Natural killer cell (primary cell): ENCODE measurements at regions not wholly inside any gene's neighbourhood (a gene's known extent, or its start where the extent isn't known, plus 50 kb on each side); places are given as distances from the start of the nearest gene placed in this dataset.

Source experiments
- ATAC-seq, 3 donors: fragments of 150-1000 bp in 2 of 3; fragments of 200-7000 bp in 1 of 3; cut with Tn5 transposase; 1 replicate in 1 of 3; 2 replicates in 2 of 3; pipeline ENCODE4 v1.10.0; 2021; ENCODE audit warnings: mild to moderate bottlenecking in 2 of 3, moderate library complexity in 2 of 3
- DNase-seq, 2 donors: peaks; one replicate each; pipeline versions ENCODE4 v3.0.0 to v3.0.0-alpha.2; 2013 to 2021; ENCODE audit warnings: mixed read lengths in 1 of 2
- H3K27ac ChIP-seq: one replicate; pipeline ENCODE4 v1.5.1; 2013; ENCODE audit warnings: mild to moderate bottlenecking, low read length
- H3K27me3 ChIP-seq: one replicate; pipeline ENCODE4 v1.6.1; 2013; ENCODE audit warnings: low read length; ENCODE audit not compliant: control insufficient read depth, insufficient read depth
- H3K36me3 ChIP-seq: one replicate; pipeline ENCODE4 v1.6.1; 2013; ENCODE audit warnings: low read length; ENCODE audit not compliant: control insufficient read depth, insufficient read depth
- H3K4me1 ChIP-seq: one replicate; pipeline ENCODE4 v1.6.1; 2013; ENCODE audit warnings: low read length; ENCODE audit not compliant: control insufficient read depth, insufficient read depth
- H3K4me3 ChIP-seq: one replicate; pipeline ENCODE4 v1.5.1; 2013; ENCODE audit warnings: low read length
- H3K9me3 ChIP-seq: one replicate; pipeline ENCODE4 v1.6.1; 2013; ENCODE audit warnings: low read length; ENCODE audit not compliant: control insufficient read depth, insufficient read depth
- H3K27ac Mint-ChIP-seq, 2 donors: one replicate each; pipeline ENCODE4 v1.8.0; 2022; ENCODE audit warnings: mild to moderate bottlenecking in 2 of 2, mixed read lengths in 2 of 2, moderate library complexity in 1 of 2
- H3K27me3 Mint-ChIP-seq, 2 donors: one replicate each; pipeline ENCODE4 v1.8.0; 2022; ENCODE audit warnings: low read depth in 2 of 2, mixed read lengths in 2 of 2
- H3K36me3 Mint-ChIP-seq: one replicate; pipeline ENCODE4 v1.8.0; 2022; ENCODE audit warnings: mixed read lengths
- H3K4me1 Mint-ChIP-seq, 2 donors: one replicate each; pipeline ENCODE4 v1.8.0; 2022; ENCODE audit warnings: mixed read lengths in 2 of 2
- H3K4me3 Mint-ChIP-seq: one replicate; pipeline ENCODE4 v1.8.0; 2022; ENCODE audit warnings: mild to moderate bottlenecking, moderate library complexity, mixed read lengths
- H3K9me3 Mint-ChIP-seq, 2 donors: one replicate each; pipeline ENCODE4 v1.8.0; 2022; ENCODE audit warnings: mixed read lengths in 2 of 2
- WGBS: methylation state at CpG from one replicate; pipeline ENCODE4 v1.1.7; 2013; ENCODE audit warnings: missing lambda C conversion rate; ENCODE audit not compliant: insufficient coverage; 5-methylcytosine and 5-hydroxymethylcytosine counted together
- intact Hi-C: fragments of 100-400 bp; cut with micrococcal nuclease; formaldehyde crosslinking; loops from one replicate; pipeline ENCODE4 v1.14.2; 2022
- TF ChIP-seq, protein P1 (sequence below): fragments of 200-600 bp; IDR thresholded peaks from one replicate; pipeline ENCODE4 v1.8.0; 2022; ENCODE audit warnings: antibody characterized with exemption

DNA sequence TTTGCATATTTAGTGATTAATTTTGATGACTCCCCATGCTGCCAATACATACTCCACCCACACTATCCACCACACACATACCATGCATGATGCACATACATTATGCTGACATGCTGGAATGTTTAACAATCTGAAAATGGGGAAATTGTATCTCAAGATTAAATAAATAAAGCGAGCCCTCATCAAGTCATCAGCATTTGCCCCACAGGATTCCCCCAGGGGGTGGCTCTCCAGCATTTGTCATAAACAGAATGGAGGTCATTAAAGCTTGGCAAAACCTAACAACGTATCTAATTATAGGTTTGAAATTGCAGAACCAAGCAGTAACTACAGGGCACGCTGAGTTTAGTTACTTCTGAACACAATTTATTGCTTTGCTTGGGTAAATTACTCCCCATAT is 141.2 kb upstream of the TACR1 start:
- Histone ChIP-seq H3K36me3 (no peaks in the 10 kb centered on the region), H3K27me3 (no peaks in the 10 kb centered on the region), H3K27ac (no peak overlapping the region), H3K4me3 (no peak overlapping the region), H3K4me1 (no peaks in the 10 kb centered on the region), H3K9me3 (no peaks in the 10 kb centered on the region)
- intact Hi-C loops, result no loop called here
- H3K4me3 Mint-ChIP-seq, result no peak overlapping the region
- TF ChIP-seq, protein P1, sequence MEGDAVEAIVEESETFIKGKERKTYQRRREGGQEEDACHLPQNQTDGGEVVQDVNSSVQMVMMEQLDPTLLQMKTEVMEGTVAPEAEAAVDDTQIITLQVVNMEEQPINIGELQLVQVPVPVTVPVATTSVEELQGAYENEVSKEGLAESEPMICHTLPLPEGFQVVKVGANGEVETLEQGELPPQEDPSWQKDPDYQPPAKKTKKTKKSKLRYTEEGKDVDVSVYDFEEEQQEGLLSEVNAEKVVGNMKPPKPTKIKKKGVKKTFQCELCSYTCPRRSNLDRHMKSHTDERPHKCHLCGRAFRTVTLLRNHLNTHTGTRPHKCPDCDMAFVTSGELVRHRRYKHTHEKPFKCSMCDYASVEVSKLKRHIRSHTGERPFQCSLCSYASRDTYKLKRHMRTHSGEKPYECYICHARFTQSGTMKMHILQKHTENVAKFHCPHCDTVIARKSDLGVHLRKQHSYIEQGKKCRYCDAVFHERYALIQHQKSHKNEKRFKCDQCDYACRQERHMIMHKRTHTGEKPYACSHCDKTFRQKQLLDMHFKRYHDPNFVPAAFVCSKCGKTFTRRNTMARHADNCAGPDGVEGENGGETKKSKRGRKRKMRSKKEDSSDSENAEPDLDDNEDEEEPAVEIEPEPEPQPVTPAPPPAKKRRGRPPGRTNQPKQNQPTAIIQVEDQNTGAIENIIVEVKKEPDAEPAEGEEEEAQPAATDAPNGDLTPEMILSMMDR, result no peak
- H3K9me3 Mint-ChIP-seq, result peaks cover 2 to 3% of the 10 kb centered on the region in 2 donors
- no peak for ATAC-seq
- no peak overlapping the region for H3K27ac Mint-ChIP-seq
- 77% methylated on average over 3 of the region's 3 CpGs for WGBS
- peaks cover 0 to 8% of the 10 kb centered on the region in 2 donors for H3K27me3 Mint-ChIP-seq
- H3K36me3 Mint-ChIP-seq, result no peaks in the 10 kb centered on the region
- no peaks in the 10 kb centered on the region for H3K4me1 Mint-ChIP-seq
- DNase-seq, result no peak

DNA sequence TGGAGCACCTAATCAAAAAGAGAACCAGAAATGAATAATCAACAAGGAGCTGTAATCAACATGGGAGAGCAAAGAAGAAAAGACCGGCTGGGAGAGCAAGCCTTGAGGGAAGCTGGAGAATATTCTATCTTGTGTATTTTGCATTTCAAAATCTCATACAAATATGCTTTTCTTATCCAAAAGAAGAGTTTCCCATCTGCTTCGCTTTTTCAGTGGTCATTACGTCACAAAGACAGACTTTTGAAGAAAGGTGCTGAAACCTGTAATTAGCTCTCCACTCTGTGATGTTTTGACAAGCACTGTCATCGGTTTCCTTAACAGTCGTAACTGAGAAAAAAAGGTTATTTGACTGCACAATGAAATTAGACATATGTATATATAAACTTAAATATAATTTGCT is 139.1 kb upstream of the TACR1 start:
- no peaks in the 10 kb centered on the region for H3K36me3 Mint-ChIP-seq
- H3K27ac Mint-ChIP-seq, result no peak overlapping the region
- Histone ChIP-seq H3K27me3 (no peaks in the 10 kb centered on the region), H3K36me3 (no peaks in the 10 kb centered on the region), H3K4me3 (no peak overlapping the region), H3K4me1 (no peaks in the 10 kb centered on the region), H3K9me3 (no peaks in the 10 kb centered on the region), H3K27ac (no peak overlapping the region)
- ATAC-seq (no peak), DNase-seq (no peak)
- peaks cover 0 to 8% of the 10 kb centered on the region in 2 donors for H3K27me3 Mint-ChIP-seq
- peaks cover 2 to 3% of the 10 kb centered on the region in 2 donors for H3K9me3 Mint-ChIP-seq
- TF ChIP-seq, protein P1, result no peak
- H3K4me1 Mint-ChIP-seq, result no peaks in the 10 kb centered on the region
- H3K4me3 Mint-ChIP-seq, result no peak overlapping the region
- WGBS, result 100% methylated on average over 3 of the region's 5 CpGs
- intact Hi-C loops, result no loop called here

DNA sequence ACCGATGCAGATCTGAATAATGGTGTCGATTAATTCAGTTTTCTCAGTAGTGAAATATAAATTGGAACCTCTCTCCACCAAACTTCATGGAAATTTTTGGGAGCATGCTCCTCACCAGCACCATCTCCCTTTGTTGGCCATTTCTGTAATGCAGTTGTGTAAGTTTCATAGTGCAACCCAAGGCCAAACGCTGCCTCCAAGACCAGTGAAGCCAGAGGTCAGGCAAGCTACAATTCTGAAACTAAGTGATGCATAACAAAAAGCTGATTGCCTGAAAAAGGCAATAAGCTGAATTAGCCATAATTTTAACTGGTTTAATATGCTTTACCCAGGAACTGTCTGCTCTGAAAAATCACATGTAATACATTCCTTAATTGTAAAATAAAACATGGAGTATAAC is 138.3 kb upstream of the TACR1 start:
- Mint-ChIP-seq H3K36me3 (no peaks in the 10 kb centered on the region), H3K4me1 (no peaks in the 10 kb centered on the region), H3K9me3 (peaks cover 2 to 3% of the 10 kb centered on the region in 2 donors), H3K4me3 (no peak overlapping the region), H3K27ac (no peak overlapping the region), H3K27me3 (peaks cover 0 to 8% of the 10 kb centered on the region in 2 donors)
- Histone ChIP-seq H3K9me3 (no peaks in the 10 kb centered on the region), H3K27ac (no peak overlapping the region), H3K4me3 (no peak overlapping the region), H3K36me3 (no peaks in the 10 kb centered on the region), H3K27me3 (no peaks in the 10 kb centered on the region), H3K4me1 (no peaks in the 10 kb centered on the region)
- TF ChIP-seq, protein P1, result no peak
- ATAC-seq, result no peak
- DNase-seq, result no peak
- 82% methylated on average over 3 of the region's 3 CpGs for WGBS
- intact Hi-C loops, result no loop called here

DNA sequence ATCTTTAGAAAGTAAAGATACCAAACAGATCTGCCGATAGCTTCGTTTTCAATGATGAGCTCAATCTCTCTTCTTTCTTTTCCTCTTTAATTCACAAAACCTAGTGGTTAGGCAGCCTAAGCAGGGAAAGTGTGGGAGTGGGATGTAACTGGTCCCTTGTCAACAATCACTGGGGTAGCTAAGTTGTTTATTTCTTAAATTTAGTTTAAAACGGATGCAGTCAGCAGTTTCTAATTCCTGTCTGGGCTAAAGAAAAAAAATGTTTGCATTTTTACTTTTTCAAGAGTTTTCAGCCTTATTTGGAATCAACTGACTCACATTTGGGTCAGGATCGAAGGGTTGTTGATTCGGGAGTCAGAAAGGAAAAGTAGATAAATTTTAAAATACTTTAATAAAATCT is 137.7 kb upstream of the TACR1 start:
- no peak for ATAC-seq
- Mint-ChIP-seq H3K27me3 (peaks cover 0 to 8% of the 10 kb centered on the region in 2 donors), H3K36me3 (no peaks in the 10 kb centered on the region), H3K9me3 (peaks cover 2 to 3% of the 10 kb centered on the region in 2 donors), H3K4me3 (no peak overlapping the region), H3K4me1 (no peaks in the 10 kb centered on the region), H3K27ac (no peak overlapping the region)
- intact Hi-C loops, result no loop called here
- Histone ChIP-seq H3K4me3 (no peak overlapping the region), H3K9me3 (no peaks in the 10 kb centered on the region), H3K4me1 (no peaks in the 10 kb centered on the region), H3K27ac (no peak overlapping the region), H3K27me3 (no peaks in the 10 kb centered on the region), H3K36me3 (no peaks in the 10 kb centered on the region)
- no peak for DNase-seq
- TF ChIP-seq, protein P1, result no peak
- WGBS, result 71% methylated on average over 3 of the region's 5 CpGs
